ENCODE measurements at regions not wholly inside any gene's neighbourhood (a gene's known extent, or its start where the extent isn't known, plus 50 kb on each side); places are given as distances from the start of the nearest gene placed in this dataset.

- TF ChIP-seq CBX3 (IDR thresholded peaks at IDR 0.05; ENCODE audit: low read depth) (no peak), POLR2AphosphoS5 (IDR thresholded peaks at IDR 0.05; ENCODE audit: low read depth, low read length) (no peak), SP1 (IDR thresholded peaks at IDR 0.05; ENCODE audit: low read depth) (no peak), YY1 (IDR thresholded peaks at IDR 0.05; ENCODE audit: extremely low read depth, insufficient replicate concordance, low read depth, low read length) (no peak), ATF3 (IDR thresholded peaks at IDR 0.05) (no peak), SIN3A (IDR thresholded peaks at IDR 0.05; ENCODE audit: low read depth) (no peak), POLR2A (IDR thresholded peaks at IDR 0.05; ENCODE audit: borderline replicate concordance, extremely low read depth, insufficient read depth, insufficient read length) (no peak)
Measured at GRCh38 chr1:242634732-242635131, 110.2 kb upstream of the PLD5 start (continued).

GRCh38 chr1:242629396-242629795 lies 104.9 kb upstream of the PLD5 start:
- no peak for ATAC-seq
- H3K27ac ChIP-seq (ENCODE audit: low read depth, low read length): no peak overlapping the region
- no peaks in the 10 kb centered on the region for H3K4me1 ChIP-seq (ENCODE audit: control insufficient read depth in 1 of 2, insufficient read depth in 2 of 2, low read length in 2 of 2)
- H3K27me3 ChIP-seq (ENCODE audit: insufficient read depth, low read length): no peaks in the 10 kb centered on the region
- no peak overlapping the region for H3K4me2 ChIP-seq (ENCODE audit: low read length)
- peaks cover 0 to 2% of the 10 kb centered on the region in 2 experiments; a peak in 1 of 4 replicates for H3K9me3 ChIP-seq (ENCODE audit: control insufficient read depth in 1 of 2, insufficient read depth in 1 of 2, low read depth in 1 of 2, low read length in 2 of 2)
- H2AFZ ChIP-seq (ENCODE audit: low read depth, low read length, poor library complexity, severe bottlenecking): no peak overlapping the region
- H3K4me3 ChIP-seq (replicated peaks in 1 of 2; ENCODE audit: low read depth in 1 of 2, low read length in 2 of 2): no peak overlapping the region
- no peaks in the 10 kb centered on the region for H3K36me3 ChIP-seq (ENCODE audit: control insufficient read depth in 1 of 2, insufficient read depth in 2 of 2, low read length in 2 of 2)
- ChIA-PET POLR2A (no interaction called here), CTCF (no interaction called here), RAD21 (ENCODE audit: low non-redundant PET in 1 of 2, low total read pairs in 2 of 2, uncharacterized antibody in 2 of 2, unreplicated experiment in 2 of 2) (no interaction called here)
- BruUV-seq (replicated peaks): no TSS peak
- H4K20me1 ChIP-seq (ENCODE audit: insufficient read depth): no peaks in the 10 kb centered on the region
- no peak overlapping the region for H3K9ac ChIP-seq (ENCODE audit: low read length)
- intact Hi-C loops (cut with micrococcal nuclease): no loop called here
- no peaks in the 10 kb centered on the region for H3K9me2 ChIP-seq (ENCODE audit: insufficient read depth)
- TF ChIP-seq CBX3 (IDR thresholded peaks at IDR 0.05; ENCODE audit: low read depth): no peak
- no peak for TF ChIP-seq YY1 (IDR thresholded peaks at IDR 0.05; ENCODE audit: extremely low read depth, insufficient replicate concordance, low read depth, low read length)
- no peak for TF ChIP-seq CTCF (IDR thresholded peaks at IDR 0.05 in 2 of 3, conservative IDR thresholded peaks at IDR 0.05 in 1 of 3; ENCODE audit: borderline replicate concordance in 1 of 3, insufficient read depth in 1 of 3, low read depth in 2 of 3, low read length in 2 of 3)
- TF ChIP-seq POLR2AphosphoS5 (IDR thresholded peaks at IDR 0.05; ENCODE audit: low read depth, low read length): no peak
- no peak for TF ChIP-seq REST (IDR thresholded peaks at IDR 0.05; ENCODE audit: low read depth)
- no peak for TF ChIP-seq EZH2 (IDR thresholded peaks at IDR 0.05)
- TF ChIP-seq RAD21 (IDR thresholded peaks at IDR 0.05; ENCODE audit: low read depth): no peak
- TF ChIP-seq CEBPB (IDR thresholded peaks at IDR 0.05; ENCODE audit: low read depth): no peak
- no peak for TF ChIP-seq EGR1 (IDR thresholded peaks at IDR 0.05; ENCODE audit: low read depth)
- no peaks in the 10 kb centered on the region for H3K79me2 ChIP-seq (ENCODE audit: insufficient read depth, low read length)
- DNase-seq (ENCODE audit: low read depth, low spot score): no peak
